ENCODE measurements at regions not wholly inside any gene's neighbourhood (a gene's known extent, or its start where the extent isn't known, plus 50 kb on each side); places are given as distances from the start of the nearest gene placed in this dataset.

- TF ChIP-seq CTCF (IDR thresholded peaks at IDR 0.05) (no peak), POLR2A (IDR thresholded peaks at IDR 0.05) (no peak)
Measured at GRCh38 chr7:131628634-131629033, 72.2 kb upstream of the PODXL start.

Data from body of pancreas (tissue), 4 donors.